NAMALWA (cell line): ENCODE measurements at regions not wholly inside any gene's neighbourhood (a gene's known extent, or its start where the extent isn't known, plus 50 kb on each side); places are given as distances from the start of the nearest gene placed in this dataset.
"Not testable (repeated sequence)": the region's sequence is repeated elsewhere in the genome, so short reads cannot be mapped to it uniquely, and the experiment has no call there.

Source experiments
- DNase-seq: peaks from one replicate; pipeline ENCODE4 v3.0.0-alpha.2; 2015; ENCODE audit warnings: low spot score

DNA sequence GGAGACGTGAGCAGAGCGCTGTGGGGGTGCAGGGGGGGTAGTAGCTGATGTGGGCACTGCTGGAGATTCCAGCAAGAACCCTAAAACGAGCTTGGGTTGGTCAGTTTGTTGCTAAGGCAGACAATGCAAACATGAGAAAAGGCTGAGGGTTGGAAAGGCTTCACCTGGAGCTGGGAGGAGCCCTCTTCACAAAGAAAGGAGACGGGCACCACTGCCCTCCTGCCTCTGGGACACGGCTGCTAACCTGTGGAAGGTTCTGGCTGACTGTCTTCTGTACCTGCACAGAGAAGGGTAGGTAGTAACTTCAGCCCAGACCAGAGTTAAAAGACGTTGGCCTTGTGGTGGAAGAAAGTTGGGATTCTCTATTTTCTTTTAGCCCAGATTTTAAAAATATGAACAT is 108.7 kb downstream of the SUCLA2 start:
- DNase-seq: no peak

DNA sequence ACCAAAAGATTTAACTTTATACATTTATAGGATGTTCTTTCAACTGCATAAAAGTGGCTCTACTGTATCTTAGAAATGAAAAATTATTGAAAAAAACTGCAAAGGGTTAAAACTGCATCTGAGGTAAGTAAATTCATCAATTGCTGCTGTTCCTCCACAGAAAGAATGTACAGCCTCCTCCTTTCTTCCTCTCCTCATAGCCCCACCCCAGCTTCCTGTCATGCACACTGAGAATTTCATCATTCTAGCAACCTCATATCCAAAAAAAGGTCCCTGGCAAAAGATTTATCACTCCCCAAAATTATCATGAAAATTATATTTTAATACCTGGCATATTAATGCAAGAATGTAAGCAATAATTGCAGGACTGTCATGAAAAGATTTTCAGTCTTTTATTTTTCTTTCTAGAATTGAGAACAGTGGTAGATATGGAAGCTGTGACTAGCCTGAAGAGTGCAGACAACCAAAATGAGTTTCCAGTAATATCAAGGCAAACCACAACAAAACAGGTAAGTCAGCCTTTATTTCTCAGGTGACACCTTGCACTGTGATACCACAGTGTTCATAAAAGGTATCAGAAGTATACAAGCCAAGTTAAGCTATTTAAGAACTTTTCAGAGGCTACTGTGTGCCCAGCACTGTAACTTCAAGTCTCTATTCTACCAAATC is 110.8 kb downstream of the SUCLA2 start:
- no peak for DNase-seq

DNA sequence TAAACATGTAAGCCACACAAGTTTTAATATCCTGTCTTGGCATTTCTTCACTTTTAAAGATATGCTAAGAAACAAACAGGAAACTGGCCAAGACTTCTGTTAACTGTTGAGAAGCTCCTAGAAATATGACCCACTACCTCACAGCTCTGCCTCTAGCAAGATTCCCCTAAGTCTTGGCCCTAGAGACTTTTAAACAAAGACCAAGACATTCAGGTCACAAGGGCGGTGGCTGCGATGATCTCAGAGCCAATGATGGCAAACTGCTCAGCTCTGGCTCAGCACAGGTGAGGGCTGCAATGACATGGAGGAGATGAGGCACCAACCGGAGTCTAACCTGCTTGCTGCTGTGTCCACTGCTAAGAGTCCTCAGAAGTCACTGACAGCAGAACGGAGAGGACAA is 114.8 kb downstream of the SUCLA2 start:
- no peak for DNase-seq

DNA sequence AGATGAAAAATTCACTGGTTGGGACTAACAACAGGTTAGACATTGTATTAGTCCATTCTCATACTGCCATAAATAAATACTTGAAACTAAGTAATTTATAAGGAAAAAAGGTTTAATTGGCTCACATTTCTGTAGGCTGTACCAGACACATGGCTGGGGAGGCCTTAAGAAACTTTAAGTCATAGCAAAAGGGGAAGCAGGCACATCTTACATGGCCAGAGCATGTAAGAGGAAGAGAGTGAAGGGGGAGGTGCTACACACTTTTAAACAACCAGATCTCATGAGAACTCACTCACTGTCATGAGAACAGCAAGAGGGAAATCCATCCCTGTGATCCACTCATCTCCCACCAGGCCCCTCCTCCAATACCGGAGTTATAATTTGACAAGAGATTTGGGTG is 125.9 kb downstream of the SUCLA2 start:
- no peak for DNase-seq

DNA sequence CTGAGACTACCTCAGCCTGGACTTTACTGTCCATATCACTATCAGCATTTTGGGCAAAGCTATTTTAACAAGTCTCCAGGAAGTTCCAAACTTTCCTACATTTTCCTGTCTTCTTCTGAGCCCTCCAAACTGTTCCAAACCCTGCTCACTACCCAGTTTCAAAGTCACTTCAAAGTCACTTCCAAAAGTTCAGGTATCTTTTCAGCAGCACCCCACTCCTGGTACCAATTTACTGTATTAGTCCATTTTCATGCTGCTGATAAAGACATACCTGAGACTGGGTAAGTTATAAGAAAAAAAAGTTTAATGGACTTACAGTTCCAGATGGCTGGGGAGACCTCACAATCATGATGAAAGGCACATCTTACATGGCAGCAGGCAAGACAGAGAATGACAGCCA is 127.1 kb downstream of the SUCLA2 start:
- DNase-seq: not testable (repeated sequence)

DNA sequence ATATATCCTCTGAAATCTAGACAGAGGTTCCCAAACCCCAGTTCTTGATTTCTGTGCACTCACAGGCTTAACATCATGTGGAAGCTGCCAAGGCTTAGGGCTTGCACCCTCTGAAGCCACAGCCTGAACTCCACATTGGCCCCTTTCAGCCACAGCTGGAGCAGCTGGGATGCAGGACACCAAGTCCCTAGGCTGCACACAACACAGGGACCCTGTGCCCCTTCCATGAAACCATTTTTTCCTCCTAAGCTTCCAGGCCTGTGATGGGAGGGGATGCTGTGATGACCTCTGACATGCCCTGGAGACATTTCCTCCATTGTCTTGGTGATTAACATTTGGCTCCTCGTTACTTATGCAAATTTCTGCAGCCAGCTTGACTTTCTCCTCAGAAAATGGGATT is 127.8 kb downstream of the SUCLA2 start:
- not testable (repeated sequence) for DNase-seq

DNA sequence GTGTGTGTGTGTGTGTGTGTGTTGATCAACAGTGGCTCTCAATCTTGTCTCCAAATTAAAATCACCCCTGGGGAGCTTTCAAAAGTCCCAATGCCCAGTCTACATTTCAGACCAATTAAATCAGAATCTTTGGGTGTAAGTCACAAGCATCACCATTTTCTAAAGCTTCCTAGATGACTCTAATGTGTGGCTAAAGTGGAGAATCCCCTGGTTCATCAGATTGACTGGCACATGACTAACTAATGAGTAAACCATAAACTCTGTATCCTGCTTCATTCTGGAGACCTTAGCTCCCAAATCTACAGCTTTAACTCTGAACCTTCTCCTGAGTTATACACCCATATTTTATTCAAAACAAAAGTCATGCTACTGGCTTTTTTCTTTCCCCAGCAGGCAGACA is 131.3 kb downstream of the SUCLA2 start:
- DNase-seq: no peak

DNA sequence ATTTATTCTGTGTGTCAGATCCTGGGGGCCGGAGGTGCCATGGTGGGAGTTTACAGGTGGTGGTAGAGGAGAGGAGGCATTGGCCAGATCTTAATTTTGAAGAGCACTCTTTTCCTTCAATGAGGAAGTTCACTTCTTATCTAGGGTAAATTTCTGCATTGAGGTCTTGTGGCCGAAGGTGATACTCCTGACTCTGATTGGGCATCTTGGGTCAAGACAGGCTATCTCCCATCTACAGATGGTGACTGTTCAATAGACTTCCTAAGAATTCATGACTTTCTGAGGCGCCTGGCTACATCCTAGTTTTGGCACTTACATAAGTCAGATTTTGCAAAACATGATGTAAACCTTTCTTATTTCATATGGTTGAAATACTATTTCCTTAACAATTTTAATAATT is 135.2 kb downstream of the SUCLA2 start:
- no peak for DNase-seq

DNA sequence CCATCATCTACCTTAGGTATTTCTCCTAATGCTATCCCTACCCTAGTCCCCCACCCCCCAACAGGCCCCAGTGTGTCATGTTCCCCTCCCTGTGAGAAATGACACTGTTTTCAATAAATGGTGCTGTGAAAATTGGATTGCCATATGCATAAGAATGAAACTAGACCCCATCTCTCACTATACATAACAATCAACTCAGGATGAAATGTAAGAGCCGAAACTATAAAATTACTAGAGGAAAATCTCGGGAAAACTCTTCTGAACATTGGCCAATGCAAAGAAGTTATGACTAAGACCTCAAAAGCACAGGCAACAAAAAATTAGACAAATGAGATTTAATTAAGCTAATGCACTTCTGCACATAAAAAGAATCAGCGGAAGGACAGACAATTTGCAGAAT is 138.2 kb downstream of the SUCLA2 start:
- DNase-seq: no peak

DNA sequence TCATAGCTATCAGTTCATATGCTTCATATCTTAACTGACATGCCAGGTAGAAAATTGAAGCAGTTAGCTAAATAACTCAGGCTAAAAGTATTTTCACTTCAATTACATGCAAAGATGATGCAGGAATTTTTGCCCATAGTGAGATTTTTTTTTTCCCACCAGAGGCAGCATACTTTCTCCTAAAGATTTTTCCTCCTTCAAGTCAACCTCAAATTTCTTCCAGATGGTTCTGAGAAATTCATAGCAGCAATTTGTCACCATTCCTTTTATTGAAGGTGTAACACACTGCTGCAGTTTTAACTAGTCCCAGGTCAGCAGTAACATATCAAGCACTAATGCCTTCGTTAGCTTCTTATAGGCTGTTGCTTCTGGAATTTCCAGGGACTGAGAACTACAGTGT is 141.9 kb downstream of the SUCLA2 start:
- no peak for DNase-seq

DNA sequence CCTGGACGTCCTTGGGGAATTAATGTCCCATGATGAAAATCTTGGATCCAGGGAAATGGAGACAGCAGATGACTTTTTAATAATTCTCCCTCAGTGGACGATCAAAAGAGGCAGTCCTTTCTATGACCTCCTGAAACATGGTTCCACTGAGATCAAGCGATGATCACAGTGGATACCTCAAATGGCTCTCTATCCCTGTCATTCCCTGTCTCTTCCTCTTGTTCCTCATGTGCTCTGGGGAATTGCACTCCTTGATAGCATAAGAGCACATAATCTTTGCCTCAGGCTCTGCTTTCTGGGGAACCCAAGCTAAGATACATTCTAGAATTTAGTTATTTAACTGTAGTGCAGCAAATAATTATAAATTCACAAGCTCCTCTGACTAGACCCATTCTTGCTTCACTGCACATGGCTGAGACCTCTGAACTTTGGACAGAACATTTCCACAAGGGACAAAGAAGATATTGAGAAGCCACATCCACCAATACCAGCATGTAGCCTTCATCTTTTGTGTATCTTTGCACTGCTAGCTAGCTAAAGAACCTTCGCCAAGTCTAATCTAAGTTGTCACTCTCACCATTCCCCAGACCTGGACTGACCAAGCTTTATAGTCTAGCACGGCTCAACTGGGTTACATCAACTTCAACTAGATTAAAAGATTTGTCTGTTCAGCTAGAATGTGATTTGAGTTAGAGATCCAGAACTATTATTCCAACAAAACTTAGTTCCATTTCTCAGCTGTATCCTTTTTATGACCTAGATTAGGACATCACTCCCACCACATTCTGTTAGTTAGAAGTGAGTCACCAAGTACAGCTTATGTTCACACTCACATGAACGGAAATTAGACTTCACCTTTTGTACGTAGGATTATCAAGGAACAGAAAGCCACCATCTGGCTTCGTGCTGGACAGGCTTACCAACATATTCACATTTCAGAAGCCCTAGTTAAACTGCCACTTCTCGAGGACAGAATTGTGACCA is 142.7 kb downstream of the SUCLA2 start:
- no peak for DNase-seq

DNA sequence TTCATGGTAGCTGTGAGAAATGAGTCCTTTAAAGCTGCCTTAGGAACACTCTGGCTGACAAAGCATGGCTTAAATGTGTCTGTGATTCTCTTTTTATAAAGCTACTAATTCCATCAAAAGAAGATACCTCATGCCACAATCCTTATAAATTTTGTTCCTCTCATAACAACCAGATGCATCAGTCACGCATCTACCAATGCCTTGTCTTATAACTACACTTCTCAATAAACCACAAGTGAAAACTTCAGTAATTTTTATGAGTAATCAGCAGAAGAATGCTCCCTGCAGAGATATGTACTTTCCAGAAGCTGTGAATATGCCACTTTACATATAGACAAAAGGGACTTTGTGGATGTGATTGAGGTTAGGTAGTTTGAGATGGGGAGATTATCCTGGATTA is 147.8 kb downstream of the SUCLA2 start:
- DNase-seq: no peak

DNA sequence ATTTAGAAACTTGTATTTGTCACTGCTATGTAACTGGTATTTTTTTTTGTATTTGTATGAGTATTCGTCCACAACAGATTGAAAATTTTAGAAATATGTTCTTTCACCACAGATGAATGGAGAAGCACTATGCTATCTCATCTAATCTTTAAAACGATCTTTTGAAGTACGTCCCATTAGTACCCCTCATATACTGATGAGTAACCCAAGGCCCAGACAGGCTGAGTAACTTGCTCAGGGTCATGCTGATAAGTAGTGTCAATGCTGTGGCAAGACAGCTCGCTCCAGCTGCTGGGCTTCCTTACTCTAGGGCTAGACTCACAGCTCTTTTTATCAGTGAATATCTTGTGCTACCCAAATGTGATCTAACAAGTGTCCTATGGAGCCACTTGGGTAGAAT is 154.2 kb downstream of the SUCLA2 start:
- no peak for DNase-seq

DNA sequence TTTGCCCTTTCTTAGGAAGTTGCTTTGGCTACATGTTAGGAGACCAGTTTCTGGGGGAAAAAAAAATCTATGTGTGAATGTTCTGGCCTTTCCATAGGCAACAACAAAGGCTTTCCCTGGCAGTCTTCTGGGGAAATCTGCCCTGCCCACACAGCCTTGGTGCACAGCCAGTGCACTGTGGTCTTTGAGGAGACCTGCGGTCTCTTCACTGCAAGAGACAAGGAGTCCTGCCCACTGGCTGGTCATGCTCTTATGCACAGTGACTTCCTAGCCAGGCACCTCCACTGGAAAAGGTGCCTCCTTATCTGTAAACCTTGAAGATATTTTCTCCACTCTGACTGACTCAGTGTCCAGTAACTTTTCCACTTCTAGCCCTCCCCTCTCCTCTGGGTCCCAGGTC is 155.1 kb downstream of the SUCLA2 start:
- no peak for DNase-seq

DNA sequence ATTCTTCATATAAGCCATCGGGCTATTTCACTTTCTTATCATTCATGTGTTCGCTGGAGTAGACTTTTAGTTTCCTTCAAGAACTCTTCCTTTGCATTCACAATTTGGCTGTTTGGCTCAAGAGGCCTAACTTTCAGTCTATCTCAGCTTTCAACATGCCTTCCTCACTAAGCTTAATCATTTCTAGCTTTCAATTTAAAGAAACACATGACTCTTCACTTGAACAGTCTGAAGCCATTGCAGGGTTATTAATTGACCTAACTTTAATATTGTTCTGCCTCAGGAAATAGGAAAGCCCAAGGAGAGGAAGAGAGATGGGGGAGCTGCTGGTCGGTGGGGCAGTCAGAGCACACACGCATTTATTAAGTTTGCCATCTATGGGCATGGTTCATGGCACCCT is 158.1 kb downstream of the SUCLA2 start:
- DNase-seq: no peak

DNA sequence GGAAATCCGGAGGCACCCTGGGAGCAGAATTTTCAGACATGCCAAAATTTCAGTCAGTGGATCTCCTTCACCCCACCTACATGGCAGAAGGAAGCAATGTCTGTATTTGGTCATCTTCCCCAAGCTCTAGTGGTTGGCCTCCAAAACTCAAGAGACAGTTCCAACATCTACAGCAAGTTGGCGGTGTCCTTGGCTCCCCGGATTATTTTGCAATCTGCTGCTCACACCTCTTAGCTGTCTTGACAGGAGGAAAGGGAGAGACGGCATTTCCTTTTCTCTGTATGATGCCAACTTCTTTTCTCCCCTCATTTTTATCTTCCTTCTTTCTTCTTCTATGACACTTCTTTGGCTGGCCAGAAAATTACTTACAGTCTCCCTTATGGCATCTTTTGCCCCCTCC is 159.9 kb downstream of the SUCLA2 start:
- DNase-seq: no peak

DNA sequence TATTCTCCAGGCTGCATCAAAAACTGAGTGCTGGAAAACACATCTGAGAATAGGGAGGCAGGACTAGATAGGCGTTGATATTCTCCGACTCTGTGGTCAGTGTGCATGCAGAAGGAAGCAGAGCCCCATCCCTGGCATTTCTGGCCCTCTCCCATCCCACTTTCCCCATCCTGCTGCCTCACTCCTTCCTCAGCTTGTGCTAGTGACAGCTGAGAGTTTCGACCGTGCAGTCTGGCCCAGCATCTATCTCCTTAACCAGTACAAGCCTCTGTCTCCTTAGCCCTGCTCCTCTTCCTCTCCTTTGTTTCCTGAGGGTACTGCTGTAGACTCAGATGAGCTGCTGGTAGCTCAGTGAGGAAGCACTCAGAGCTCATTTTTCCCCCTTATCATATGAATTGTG is 163.2 kb downstream of the SUCLA2 start:
- no peak for DNase-seq

DNA sequence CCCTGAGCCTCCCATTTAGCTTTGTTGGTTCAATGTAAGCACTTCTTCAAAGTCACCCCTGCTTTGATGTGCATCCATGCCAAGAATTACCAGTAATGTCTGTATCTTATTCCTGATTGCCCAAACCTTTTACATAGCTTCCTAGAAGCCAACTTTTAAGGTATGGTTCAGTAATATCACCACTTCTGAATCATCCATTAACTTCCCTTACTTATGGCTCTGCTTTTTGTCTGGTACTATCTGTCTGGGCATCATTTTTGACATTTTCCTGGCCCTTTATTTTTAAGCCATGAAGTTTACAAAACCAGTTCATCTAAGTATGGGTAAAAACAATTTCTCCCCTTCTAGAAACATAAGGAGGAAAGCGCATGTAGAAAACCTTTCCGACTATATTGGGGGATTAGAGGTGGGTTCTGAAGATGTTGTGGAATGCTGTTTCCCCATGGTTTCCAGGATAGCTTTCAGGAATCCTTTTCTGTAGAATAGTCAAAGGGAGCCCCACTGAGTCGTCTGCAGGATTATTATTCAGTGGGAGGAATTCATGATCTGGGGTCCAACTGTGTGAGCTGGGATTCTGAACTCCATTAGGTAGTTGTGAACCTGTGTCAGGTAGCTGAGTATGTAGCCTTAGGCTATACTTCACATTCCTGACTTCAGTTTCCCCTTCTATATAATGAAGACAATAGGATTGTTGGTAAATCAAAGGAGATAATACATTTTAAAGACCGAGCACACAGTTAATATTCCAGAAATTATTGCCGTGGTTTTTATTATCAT is 163.8 kb downstream of the SUCLA2 start:
- DNase-seq: no peak

DNA sequence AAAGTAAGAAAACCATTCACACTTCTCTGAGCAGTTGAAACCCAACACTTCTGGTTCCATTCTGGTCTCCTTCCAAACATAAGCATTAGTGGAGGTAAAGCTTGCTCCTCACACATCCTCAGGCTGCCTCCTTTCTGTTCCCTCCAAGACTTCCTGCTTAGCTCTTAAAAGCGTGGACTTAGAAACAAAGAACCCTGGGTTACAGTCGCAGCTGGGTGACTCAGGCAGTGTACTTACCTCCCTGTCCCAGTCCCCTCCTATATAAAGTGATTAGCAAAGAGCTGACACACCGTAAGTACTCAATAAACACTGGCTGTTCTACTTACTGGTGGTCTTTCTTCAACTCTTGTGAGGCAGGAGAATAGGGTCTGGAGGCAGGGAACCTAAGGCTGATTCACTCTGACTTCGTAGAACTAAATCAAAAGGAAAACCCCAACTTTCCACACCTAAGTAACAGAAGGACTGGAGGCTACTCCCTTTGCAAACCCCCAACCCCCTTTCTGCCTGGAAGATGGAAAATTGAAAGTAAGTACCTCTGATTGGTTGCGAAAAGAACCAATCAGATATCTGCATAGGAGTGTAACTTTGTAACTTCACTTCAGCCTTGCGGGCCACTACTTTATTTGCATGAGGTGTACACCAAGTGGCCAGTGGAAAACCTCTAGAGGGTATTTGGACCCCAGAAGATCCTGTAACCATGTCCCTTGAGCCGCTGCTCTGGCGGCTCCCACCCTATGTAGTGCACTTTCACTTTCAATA is 165.4 kb downstream of the SUCLA2 start:
- no peak for DNase-seq

DNA sequence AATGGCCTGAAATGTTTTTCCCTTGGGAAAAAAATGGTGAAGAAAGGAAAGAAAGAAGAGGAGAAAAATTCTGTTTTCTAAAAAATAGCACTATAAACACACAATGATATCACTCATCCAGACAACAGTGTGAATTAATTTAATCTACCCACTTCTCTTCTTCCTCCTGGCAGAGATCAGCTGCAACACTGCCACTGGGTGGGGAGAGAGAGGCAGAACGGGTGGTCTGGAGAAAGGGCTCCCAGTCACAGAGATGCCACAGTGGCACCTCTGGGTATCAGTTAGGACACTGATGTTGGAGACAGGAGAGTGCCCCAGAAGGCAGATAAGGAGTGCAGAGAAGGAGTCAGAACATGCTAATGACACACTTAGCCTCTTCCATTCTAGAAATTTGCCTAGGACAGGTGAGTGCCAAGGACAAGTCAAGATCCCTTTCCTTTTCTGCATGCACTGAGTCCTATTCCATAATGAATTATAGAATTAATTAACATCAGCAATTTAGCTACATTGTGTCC is 168.6 kb downstream of the SUCLA2 start:
- DNase-seq: no peak

DNA sequence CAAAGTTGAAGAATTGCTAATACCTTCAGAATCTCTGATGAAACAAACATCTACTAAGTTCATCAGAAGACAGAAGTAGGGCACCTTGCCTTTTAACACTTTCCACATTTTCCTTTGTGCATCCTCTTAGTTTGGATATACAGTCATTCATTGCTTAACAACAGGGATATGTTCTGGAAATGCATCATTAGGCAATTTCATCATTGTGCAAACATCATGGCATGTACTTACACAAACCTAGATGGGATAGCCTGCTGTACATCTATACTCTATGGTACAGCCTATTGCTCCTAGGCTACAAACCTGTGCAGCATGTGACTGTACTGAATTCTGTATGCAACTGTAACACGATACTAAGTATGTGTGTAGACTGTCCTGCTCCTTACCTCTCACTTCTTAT is 169.8 kb downstream of the SUCLA2 start:
- no peak for DNase-seq

DNA sequence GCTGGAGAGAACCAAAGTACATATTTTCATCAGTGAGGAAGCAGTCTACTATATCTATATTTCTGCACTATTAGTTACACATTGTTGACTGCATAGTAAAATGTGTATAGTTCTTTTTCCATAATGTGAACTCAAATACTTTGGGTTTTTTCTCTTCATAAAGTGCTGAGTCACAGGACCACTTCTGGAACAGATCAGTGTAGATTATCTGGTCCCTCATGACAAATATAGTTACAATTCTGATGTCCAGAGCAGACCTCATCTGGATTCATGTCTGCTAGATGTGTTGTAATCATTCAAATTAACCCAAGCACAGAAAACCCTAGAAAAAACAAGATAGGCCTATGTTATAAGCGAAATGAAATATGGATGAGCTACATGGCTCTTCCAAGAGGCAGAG is 171.4 kb downstream of the SUCLA2 start:
- no peak for DNase-seq
